GM19468 (cell line): ENCODE measurements at regions not wholly inside any gene's neighbourhood (a gene's known extent, or its start where the extent isn't known, plus 50 kb on each side); places are given as distances from the start of the nearest gene placed in this dataset.

Experiments
- ATAC-seq: cut with Tn5 transposase; IDR thresholded peaks from one replicate; pipeline ENCODE4 v1.9.1; 2021; ENCODE audit warnings: mild to moderate bottlenecking, moderate library complexity, moderate number of reproducible peaks; ENCODE audit not compliant: unreplicated experiment; ENCODE audit errors: extremely low read depth

- ATAC-seq, result no peak
These were observed 172.5 kb downstream of the ACTL7B start for GRCh38 chr9:108683245-108683644.

DNA sequence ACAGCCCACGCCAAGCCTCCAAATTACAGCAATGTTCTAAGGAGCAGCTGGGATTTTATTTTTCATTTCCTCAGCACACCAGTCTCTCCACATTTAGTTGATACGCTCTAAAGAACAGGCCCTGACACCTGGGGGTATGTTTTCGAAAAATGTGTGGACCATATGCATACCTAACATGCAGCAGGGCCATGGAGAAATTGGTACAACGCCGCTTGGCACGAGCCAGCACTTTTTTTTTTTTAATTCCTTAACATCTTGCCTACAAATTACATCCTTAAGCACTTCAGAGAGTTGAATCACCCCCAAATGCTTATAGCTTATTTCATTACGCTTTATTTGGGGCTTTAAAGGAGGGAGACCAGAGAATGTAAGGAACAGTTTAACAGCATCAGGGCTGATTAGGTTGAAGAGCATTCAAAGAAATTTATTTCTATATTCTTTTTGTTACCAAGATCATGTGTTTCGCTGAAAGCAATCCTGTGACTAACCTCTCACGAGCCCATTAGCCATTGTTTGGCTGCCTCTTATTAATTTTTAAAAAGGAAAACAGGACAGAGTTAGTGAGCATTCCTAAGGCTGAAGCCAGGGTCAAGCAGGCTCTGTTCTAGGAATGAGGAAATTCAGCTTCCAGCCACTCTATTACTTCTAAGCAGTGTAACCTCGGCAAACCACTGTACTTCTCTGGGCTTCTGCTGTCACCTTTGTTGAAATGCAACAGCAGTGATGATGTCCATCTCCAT is 173.8 kb downstream of the ACTL7B start:
- ATAC-seq, result no peak

GRCh38 chr9:108680946-108681345 is 174.8 kb downstream of the ACTL7B start:
- no peak for ATAC-seq

GRCh38 chr9:108677776-108678175 is 178.0 kb downstream of the ACTL7B start:
- ATAC-seq, result no peak

- no peak for ATAC-seq
These were observed 179.4 kb downstream of the ACTL7B start for GRCh38 chr9:108676355-108676754.

DNA sequence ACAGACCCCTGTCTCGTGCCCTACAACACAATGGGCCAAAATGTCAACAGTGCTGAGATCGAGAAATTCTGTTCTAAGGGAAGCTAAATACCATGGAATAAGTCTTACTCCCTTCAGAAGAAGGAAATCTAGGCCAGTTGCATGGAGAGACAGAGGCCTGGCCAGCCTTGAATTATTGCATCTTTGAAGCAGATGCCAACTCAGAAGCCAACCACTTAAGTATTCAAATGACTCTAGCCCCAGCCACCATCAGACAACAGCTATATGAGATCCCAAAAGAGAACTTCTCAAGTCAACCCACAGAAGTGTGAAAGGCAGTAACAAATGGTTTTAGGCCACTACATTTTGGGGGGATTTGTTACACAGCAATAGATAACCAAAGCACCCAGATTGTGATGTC is 180.1 kb downstream of the ACTL7B start:
- ATAC-seq, result no peak

GRCh38 chr9:108674766-108675530 is 180.8 kb downstream of the ACTL7B start:
- ATAC-seq, result no peak

DNA sequence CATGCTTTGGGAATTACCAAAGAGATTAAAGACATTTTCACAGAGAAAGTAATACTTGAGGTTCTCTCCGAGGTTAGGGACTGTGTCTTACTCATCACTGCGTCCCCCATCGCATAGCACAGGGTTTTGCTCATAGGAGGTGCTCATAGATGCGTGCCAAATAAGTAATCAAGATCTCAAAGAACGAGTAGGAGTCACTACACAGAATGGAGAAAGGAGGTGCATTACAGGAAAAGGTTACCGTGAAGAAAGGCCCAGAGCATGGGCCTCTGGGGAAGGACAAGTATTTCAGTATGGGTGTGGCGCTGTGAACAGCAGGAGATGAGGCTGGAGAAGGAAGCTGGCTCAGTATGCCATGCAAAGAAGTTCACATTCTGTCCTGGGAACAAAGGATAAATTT is 182.4 kb downstream of the ACTL7B start:
- no peak for ATAC-seq

GRCh38 chr9:108672475-108673190 is 183.2 kb downstream of the ACTL7B start:
- ATAC-seq, result no peak

- ATAC-seq, result no peak
These were observed 184.0 kb downstream of the ACTL7B start for GRCh38 chr9:108671794-108672193.

GRCh38 chr9:108671176-108671575 is 184.6 kb downstream of the ACTL7B start:
- ATAC-seq, result no peak

DNA sequence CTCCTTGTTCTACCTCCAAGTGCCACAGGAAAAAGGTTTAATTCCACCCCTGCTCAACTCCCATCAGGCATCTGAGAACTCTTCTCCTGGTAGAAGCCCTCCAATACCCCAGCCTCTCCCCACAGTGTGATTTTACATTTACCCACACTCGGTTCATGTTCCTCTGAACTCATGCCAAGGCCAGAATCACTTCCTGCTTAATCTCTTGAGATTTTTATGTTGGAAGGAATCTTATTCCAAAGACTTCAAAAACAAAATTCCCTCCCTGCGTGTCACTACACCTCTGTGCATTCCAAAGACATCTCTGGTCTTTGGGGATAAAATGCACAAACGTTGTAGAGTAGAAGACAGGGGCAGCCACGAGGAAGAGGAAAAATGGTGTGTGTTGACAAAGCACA is 186.8 kb downstream of the ACTL7B start:
- no peak for ATAC-seq

GRCh38 chr9:108668191-108668937 is 187.4 kb downstream of the ACTL7B start:
- ATAC-seq, result no peak

GRCh38 chr9:108666240-108666784 is 189.5 kb downstream of the ACTL7B start:
- ATAC-seq, result no peak

GRCh38 chr9:108665521-108666239 is 190.1 kb downstream of the ACTL7B start:
- no peak for ATAC-seq

DNA sequence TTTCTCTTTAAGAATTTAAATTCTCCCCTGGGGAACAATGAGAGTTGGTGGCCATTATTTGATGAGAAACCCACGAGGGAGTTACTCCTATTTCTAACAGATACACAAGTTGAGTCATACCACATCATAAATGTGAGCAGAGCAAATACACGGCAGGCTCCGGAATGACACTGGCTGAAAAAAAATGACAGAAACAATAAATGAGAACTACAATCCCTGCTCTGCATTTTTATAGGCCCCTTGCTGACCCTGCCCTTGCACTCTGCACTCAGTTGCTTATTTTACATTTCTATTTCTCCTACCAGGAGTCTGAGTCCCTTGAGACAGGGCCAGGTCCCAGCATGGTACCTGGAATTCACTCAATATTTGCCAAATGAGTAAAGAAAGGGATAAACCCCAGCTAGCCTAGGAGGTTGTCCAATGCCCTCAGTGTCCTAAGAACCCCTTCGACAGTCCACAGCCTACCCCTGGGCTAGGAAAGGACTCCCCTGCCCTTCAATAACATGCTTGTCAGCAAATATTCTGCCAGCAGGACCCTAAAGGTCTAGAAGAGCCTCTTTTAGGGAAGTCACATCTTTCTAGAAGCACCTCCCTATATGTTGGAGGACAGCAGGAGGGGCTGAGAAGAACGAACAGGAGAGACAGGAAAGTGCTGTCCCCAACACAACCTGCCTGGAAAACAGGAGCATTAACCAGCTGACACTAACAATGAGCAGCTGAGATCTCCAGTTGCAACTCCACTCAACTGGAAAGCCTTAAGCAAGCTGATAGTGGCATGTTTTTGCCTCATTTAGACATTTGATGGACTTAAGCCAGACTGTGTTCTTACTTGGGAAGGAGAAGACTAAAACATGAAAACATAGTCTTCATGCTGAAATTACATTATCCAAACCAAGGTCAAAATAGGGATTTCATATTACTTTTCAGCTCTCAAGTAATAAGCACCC is 191.2 kb downstream of the ACTL7B start:
- ATAC-seq, result no peak

- ATAC-seq, result no peak
These were observed 192.4 kb downstream of the ACTL7B start for GRCh38 chr9:108663422-108663821.

- no peak for ATAC-seq
These were observed 192.8 kb downstream of the ACTL7B start for GRCh38 chr9:108662956-108663355.
